OCI-LY7 (cell line): ENCODE measurements at regions not wholly inside any gene's neighbourhood (a gene's known extent, or its start where the extent isn't known, plus 50 kb on each side); places are given as distances from the start of the nearest gene placed in this dataset.

Experiments
- BruUV-seq: library from RNA; stranded (reverse); fragments of 400-500 nt; replicated peaks from 2 replicates; lab custom pipeline; 2021; lab: Mats Ljungman, UMichigan
- CTCF ChIA-PET: fragments of 300-600 bp; sonication (Branson Sonifier 250); formaldehyde crosslinking; loops from one replicate; lab custom pipeline; 2022; ENCODE audit warnings: antibody characterized with exemption; ENCODE audit not compliant: unreplicated experiment; lab: Charles Lee
- POLR2A ChIA-PET: fragments of 300-600 bp; sonication (Branson Sonifier 250); formaldehyde crosslinking; loops from one replicate; lab custom pipeline; 2022; ENCODE audit warnings: antibody characterized with exemption; lab: Charles Lee
- DNase-seq: peaks from one replicate; pipeline ENCODE4 v3.0.0-alpha.2; 2015; ENCODE audit warnings: low spot score
- H2AFZ ChIP-seq: fragments of 200-600 bp; sonication (generic), shearing (Covaris generic); 2 replicates; pipeline ENCODE4 v1.6.1; 2014; ENCODE audit warnings: mild to moderate bottlenecking, antibody characterized with exemption, low read length, moderate library complexity
- H3K27ac ChIP-seq: fragments of 200-600 bp; sonication (generic); 2 replicates; pipeline ENCODE4 v1.5.1; 2014; ENCODE audit warnings: mixed run types, low read depth, mild to moderate bottlenecking, moderate library complexity, low read length, inconsistent platforms; ENCODE audit not compliant: poor library complexity, severe bottlenecking
- H3K36me3 ChIP-seq: fragments of 200-600 bp; sonication (generic); 2 replicates; pipeline ENCODE4 v1.6.1; 2014; ENCODE audit warnings: mild to moderate bottlenecking, antibody characterized with exemption, low read length, moderate library complexity, mixed read lengths; ENCODE audit not compliant: insufficient read depth
- H3K4me1 ChIP-seq: fragments of 200-600 bp; sonication (generic); 2 replicates; pipeline ENCODE4 v1.5.1; 2014; ENCODE audit warnings: mild to moderate bottlenecking, low read length; ENCODE audit not compliant: insufficient read depth, poor library complexity, severe bottlenecking
- H3K4me2 ChIP-seq: fragments of 200-600 bp; sonication (generic); 2 replicates; pipeline ENCODE4 v1.6.1; 2014; ENCODE audit warnings: mild to moderate bottlenecking, low read length
- H3K4me3 ChIP-seq: fragments of 200-600 bp; sonication (generic); 2 replicates; pipeline ENCODE4 v1.5.1; 2014; ENCODE audit warnings: mild to moderate bottlenecking, low read depth, low read length; ENCODE audit not compliant: poor library complexity, severe bottlenecking
- H3K79me2 ChIP-seq: fragments of 200-600 bp; sonication (generic); 2 replicates; pipeline ENCODE4 v1.6.1; 2016; ENCODE audit warnings: low read depth, mild to moderate bottlenecking, low read length, moderate library complexity, mixed read lengths; ENCODE audit not compliant: insufficient read depth
- H3K9me2 ChIP-seq: fragments of 200-600 bp; sonication (generic); 2 replicates; pipeline ENCODE4 v1.6.1; 2016; ENCODE audit warnings: mild to moderate bottlenecking, low read length, mixed read lengths; ENCODE audit not compliant: insufficient read depth
- H3K9me3 ChIP-seq: fragments of 200-600 bp; sonication (generic); 2 replicates; pipeline ENCODE4 v1.6.1; 2014; ENCODE audit warnings: mild to moderate bottlenecking, mixed run types, low read length, mixed read lengths
- H4K20me1 ChIP-seq: fragments of 200-600 bp; sonication (generic); 2 replicates; pipeline ENCODE4 v1.6.1; 2014; ENCODE audit warnings: mild to moderate bottlenecking, antibody characterized with exemption, low read length, moderate library complexity, mixed read lengths; ENCODE audit not compliant: insufficient read depth
- CTCF ChIP-seq: fragments of 200-600 bp; sonication (generic); conservative IDR thresholded peaks from 2 replicates; pipeline ENCODE4 v1.5.1; 2014; ENCODE audit warnings: mild to moderate bottlenecking, antibody characterized with exemption, low read length, moderate library complexity, mixed read lengths
- EZH2phosphoT487 ChIP-seq: fragments of 200-600 bp; sonication (generic); IDR thresholded peaks from 2 replicates; pipeline ENCODE4 v1.6.1; 2018; ENCODE audit warnings: low read depth, borderline replicate concordance, mild to moderate bottlenecking, mixed run types, antibody characterized with exemption, low read length, moderate library complexity, mixed read lengths
- intact Hi-C: fragments of 100-400 bp; cut with micrococcal nuclease; formaldehyde crosslinking; loops from one replicate; pipeline ENCODE4 v1.10.0; 2022; ENCODE audit not compliant: unreplicated experiment

GRCh38 chrX:23509256-23509655, 158.0 kb upstream of the PRDX4 start:
- Histone ChIP-seq H3K36me3 (no peaks in the 10 kb centered on the region), H2AFZ (no peak overlapping the region), H3K4me1 (no peaks in the 10 kb centered on the region), H3K9me3 (no peaks in the 10 kb centered on the region), H3K4me3 (no peak overlapping the region), H4K20me1 (no peaks in the 10 kb centered on the region), H3K4me2 (no peak overlapping the region), H3K79me2 (no peaks in the 10 kb centered on the region), H3K9me2 (no peaks in the 10 kb centered on the region), H3K27ac (no peak overlapping the region)
- intact Hi-C loops: no loop called here
- ChIA-PET POLR2A (no interaction called here), CTCF (no interaction called here)
- TF ChIP-seq CTCF: no peak
- TF ChIP-seq EZH2phosphoT487: no peak
- no peak for DNase-seq
- no TSS peak for BruUV-seq

- TF ChIP-seq EZH2phosphoT487: no peak
- no peak for TF ChIP-seq CTCF
- H3K27ac ChIP-seq: no peak overlapping the region
- no peaks in the 10 kb centered on the region for H3K36me3 ChIP-seq
- H3K79me2 ChIP-seq: no peaks in the 10 kb centered on the region
- CTCF ChIA-PET: no interaction called here
- H3K4me1 ChIP-seq: no peaks in the 10 kb centered on the region
- H3K9me2 ChIP-seq: no peaks in the 10 kb centered on the region
- no TSS peak for BruUV-seq
- POLR2A ChIA-PET: interaction anchor here (0.5 kb wide), 1 partner anchor 89 kb away, joined by 3 read pairs; no protein-coding TSS in a partner anchor
- H3K4me2 ChIP-seq: no peak overlapping the region
- H3K9me3 ChIP-seq: no peaks in the 10 kb centered on the region
- DNase-seq: no peak
- H2AFZ ChIP-seq: no peak overlapping the region
- intact Hi-C loops: no loop called here
- H4K20me1 ChIP-seq: no peaks in the 10 kb centered on the region
- no peak overlapping the region for H3K4me3 ChIP-seq
Measured at GRCh38 chrX:23511793-23512192, 155.5 kb upstream of the PRDX4 start.

GRCh38 chrX:23513121-23513520, 154.2 kb upstream of the PRDX4 start:
- no peaks in the 10 kb centered on the region for H3K4me1 ChIP-seq
- H3K27ac ChIP-seq: no peak overlapping the region
- H3K4me3 ChIP-seq: no peak overlapping the region
- ChIA-PET POLR2A (no interaction called here), CTCF (no interaction called here)
- no peaks in the 10 kb centered on the region for H3K79me2 ChIP-seq
- no peak overlapping the region for H3K4me2 ChIP-seq
- intact Hi-C loops: no loop called here
- H3K9me3 ChIP-seq: no peaks in the 10 kb centered on the region
- DNase-seq: no peak
- no peaks in the 10 kb centered on the region for H4K20me1 ChIP-seq
- no peaks in the 10 kb centered on the region for H3K9me2 ChIP-seq
- no TSS peak for BruUV-seq
- no peak for TF ChIP-seq EZH2phosphoT487
- TF ChIP-seq CTCF: no peak
- no peaks in the 10 kb centered on the region for H3K36me3 ChIP-seq
- no peak overlapping the region for H2AFZ ChIP-seq
